Thyroid gland (tissue), 4 donors: ENCODE measurements at regions not wholly inside any gene's neighbourhood (a gene's known extent, or its start where the extent isn't known, plus 50 kb on each side); places are given as distances from the start of the nearest gene placed in this dataset.

Experiments
- DNase-seq, 2 donors: peaks; one replicate each; pipeline ENCODE4 v3.0.0-alpha.2; 2019
- H3K27ac ChIP-seq, 3 donors: fragments of 200-600 bp; sonication (generic); 1 replicate in 2 of 3; 2 replicates in 1 of 3; pipeline ENCODE4 v1.5.1; 2016 to 2019; ENCODE audit warnings: mild to moderate bottlenecking in 1 of 3, moderate library complexity in 1 of 3
- H3K27me3 ChIP-seq: fragments of 200-600 bp; sonication (generic); one replicate; pipeline ENCODE4 v1.5.1; 2019
- H3K36me3 ChIP-seq, 2 donors: fragments of 200-600 bp; sonication (generic); one replicate each; pipeline ENCODE4 v1.5.1; 2016 to 2019
- H3K4me1 ChIP-seq, 2 donors: fragments of 200-600 bp; sonication (generic); one replicate each; pipeline ENCODE4 v1.5.1; 2017 to 2019
- H3K4me3 ChIP-seq, 3 donors: fragments of 200-600 bp; sonication (generic); replicated peaks in 1 of 3; 1 replicate in 2 of 3; 2 replicates in 1 of 3; pipeline ENCODE4 v1.5.1; 2016; ENCODE audit warnings: mild to moderate bottlenecking in 1 of 3
- H3K9me3 ChIP-seq: fragments of 200-600 bp; sonication (generic); one replicate; pipeline ENCODE4 v1.5.1; 2017
- CTCF ChIP-seq, 6 experiments: fragments of 200-600 bp in 3 of 6; fragments of 450-650 bp in 3 of 6; sonication (generic) in 3 of 6; IDR thresholded peaks; one replicate each; pipeline ENCODE4 v1.5.1; 2016 to 2019; ENCODE audit warnings: antibody characterized with exemption in 6 of 6, mild to moderate bottlenecking in 2 of 6, inconsistent platforms in 1 of 6, moderate library complexity in 1 of 6
- POLR2A ChIP-seq, 2 donors: fragments of 450-650 bp; IDR thresholded peaks; one replicate each; pipeline ENCODE4 v1.6.1; 2017; ENCODE audit warnings: antibody characterized with exemption in 2 of 2, mild to moderate bottlenecking in 2 of 2, moderate library complexity in 1 of 2
- WGBS, 2 donors: methylation state at CpG; one replicate each; pipeline ENCODE4 v1.1.5; 2017; 5-methylcytosine and 5-hydroxymethylcytosine counted together
- intact Hi-C: fragments of 100-400 bp; cut with DNase I; formaldehyde crosslinking; loops from one replicate; pipeline ENCODE4 v1.15.1; 2023

GRCh38 chr11:25838918-25839625, 492.9 kb upstream of the ANO3 start:
- Histone ChIP-seq H3K4me3 (no peak overlapping the region), H3K9me3 (no peaks in the 10 kb centered on the region), H3K27ac (no peak overlapping the region), H3K36me3 (no peaks in the 10 kb centered on the region), H3K4me1 (no peaks in the 10 kb centered on the region), H3K27me3 (no peaks in the 10 kb centered on the region)
- no peak for DNase-seq
- WGBS, 2 donors, result 85 to 88% methylated on average over 6 of the region's 6 CpGs
- intact Hi-C loops, result no loop called here
- TF ChIP-seq POLR2A (IDR thresholded peaks at IDR 0.05) (no peak), CTCF (IDR thresholded peaks at IDR 0.05) (no peak)

GRCh38 chr11:25844811-25845210, 487.1 kb upstream of the ANO3 start:
- intact Hi-C loops, result no loop called here
- TF ChIP-seq CTCF (IDR thresholded peaks at IDR 0.05) (no peak), POLR2A (IDR thresholded peaks at IDR 0.05) (no peak)
- Histone ChIP-seq H3K27me3 (no peaks in the 10 kb centered on the region), H3K4me1 (no peaks in the 10 kb centered on the region), H3K9me3 (no peaks in the 10 kb centered on the region), H3K4me3 (no peak overlapping the region), H3K36me3 (no peaks in the 10 kb centered on the region), H3K27ac (no peak overlapping the region)
- WGBS, 2 donors, result 69 to 86% methylated on average over 4 of the region's 4 CpGs
- DNase-seq, result no peak

GRCh38 chr11:25855916-25856315, 476.0 kb upstream of the ANO3 start:
- intact Hi-C loops, result no loop called here
- Histone ChIP-seq H3K36me3 (no peaks in the 10 kb centered on the region), H3K27me3 (no peaks in the 10 kb centered on the region), H3K27ac (no peak overlapping the region), H3K4me1 (peaks cover 0 to 3% of the 10 kb centered on the region in 2 donors), H3K4me3 (no peak overlapping the region), H3K9me3 (no peaks in the 10 kb centered on the region)
- WGBS, 2 donors, result 95 to 96% methylated on average over 4 of the region's 4 CpGs
- DNase-seq, result no peak
- no peak for TF ChIP-seq POLR2A (IDR thresholded peaks at IDR 0.05)
- TF ChIP-seq CTCF (IDR thresholded peaks at IDR 0.05), result no peak

GRCh38 chr11:25859776-25860175, 472.2 kb upstream of the ANO3 start:
- Histone ChIP-seq H3K27ac (no peak overlapping the region), H3K4me3 (no peak overlapping the region), H3K36me3 (no peaks in the 10 kb centered on the region), H3K4me1 (peaks cover 0 to 6% of the 10 kb centered on the region in 2 donors), H3K9me3 (no peaks in the 10 kb centered on the region), H3K27me3 (no peaks in the 10 kb centered on the region)
- DNase-seq, result no peak
- TF ChIP-seq POLR2A (IDR thresholded peaks at IDR 0.05) (no peak), CTCF (IDR thresholded peaks at IDR 0.05) (no peak)
- intact Hi-C loops, result no loop called here
- WGBS, 2 donors, result 90 to 96% methylated on average over 5 of the region's 5 CpGs

GRCh38 chr11:25860677-25861450, 471.1 kb upstream of the ANO3 start:
- Histone ChIP-seq H3K4me3 (no peak overlapping the region), H3K4me1 (peaks cover 0 to 6% of the 10 kb centered on the region in 2 donors), H3K9me3 (no peaks in the 10 kb centered on the region), H3K27me3 (no peaks in the 10 kb centered on the region), H3K36me3 (no peaks in the 10 kb centered on the region), H3K27ac (no peak overlapping the region)
- WGBS, 2 donors, result 63 to 68% methylated on average over 2 of the region's 2 CpGs
- intact Hi-C loops, result no loop called here
- TF ChIP-seq POLR2A (IDR thresholded peaks at IDR 0.05), result no peak
- TF ChIP-seq CTCF (IDR thresholded peaks at IDR 0.05), result no peak
- DNase-seq, result no peak
